ENCODE measurements at regions not wholly inside any gene's neighbourhood (a gene's known extent, or its start where the extent isn't known, plus 50 kb on each side); places are given as distances from the start of the nearest gene placed in this dataset.

- TF ChIP-seq CTCF (IDR thresholded peaks at IDR 0.05) (no peak), POLR2A (IDR thresholded peaks at IDR 0.05) (no peak), POLR2AphosphoS5 (IDR thresholded peaks at IDR 0.05; ENCODE audit: insufficient read depth in 1 of 2, low read depth in 1 of 2) (no peak)
Observed at GRCh38 chr5:16296946-16297345, 117.4 kb upstream of the MARCHF11 start.

Measured in vagina (tissue), 2 donors.